Erythroblast (primary cell): ENCODE measurements at regions not wholly inside any gene's neighbourhood (a gene's known extent, or its start where the extent isn't known, plus 50 kb on each side); places are given as distances from the start of the nearest gene placed in this dataset.

Experiments used
- GATA1 ChIP-seq: IDR thresholded peaks from 2 replicates; pipeline ENCODE4 v1.6.1; 2011; ENCODE audit warnings: low read depth, mild to moderate bottlenecking, control low read depth, low read length, moderate library complexity
- POLR2A ChIP-seq: IDR thresholded peaks from 2 replicates; pipeline ENCODE4 v1.6.1; 2011; ENCODE audit warnings: mild to moderate bottlenecking, low read length

GRCh38 chr10:2232479-2232878 is 495.2 kb upstream of the ADARB2 start:
- TF ChIP-seq POLR2A (no peak), GATA1 (no peak)
